Transverse colon (tissue), 3 donors: ENCODE measurements at regions not wholly inside any gene's neighbourhood (a gene's known extent, or its start where the extent isn't known, plus 50 kb on each side); places are given as distances from the start of the nearest gene placed in this dataset.
"Not testable (repeated sequence)": the region's sequence is repeated elsewhere in the genome, so short reads cannot be mapped to it uniquely, and the experiment has no call there.

ENCODE experiments used
- CTCF ChIP-seq, 5 experiments: fragments of 200-600 bp in 3 of 5; fragments of 450-650 bp in 2 of 5; sonication (generic) in 3 of 5; IDR thresholded peaks; 1 replicate in 2 of 5; 2 replicates in 3 of 5; pipeline ENCODE4 v1.5.1; 2016 to 2017; ENCODE audit warnings: antibody characterized with exemption in 5 of 5, inconsistent platforms in 3 of 5, mild to moderate bottlenecking in 2 of 5, moderate library complexity in 1 of 5
- EP300 ChIP-seq: sonication (generic); formaldehyde crosslinking; IDR thresholded peaks from one replicate; pipeline ENCODE4 v1.6.1; 2017; ENCODE audit warnings: antibody characterized with exemption, low read depth
- POLR2A ChIP-seq: fragments of 450-650 bp; IDR thresholded peaks from one replicate; pipeline ENCODE4 v1.6.1; 2016; ENCODE audit warnings: antibody characterized with exemption, mild to moderate bottlenecking, moderate library complexity

GRCh38 chr16:88261814-88262605, 120.7 kb upstream of the ZNF469 start:
- not testable (repeated sequence) for TF ChIP-seq CTCF (IDR thresholded peaks at IDR 0.05); POLR2A; EP300
